HG02840 (cell line): ENCODE measurements at regions not wholly inside any gene's neighbourhood (a gene's known extent, or its start where the extent isn't known, plus 50 kb on each side); places are given as distances from the start of the nearest gene placed in this dataset.
A peak's percentile ranks its signal among the peaks of the same experiment; 100 is the strongest.

Experiments used
- ATAC-seq: cut with Tn5 transposase; IDR thresholded peaks from one replicate; pipeline ENCODE4 v1.9.1; 2021; ENCODE audit warnings: mild to moderate bottlenecking, moderate library complexity, moderate number of reproducible peaks; ENCODE audit not compliant: unreplicated experiment, low FRiP score

DNA sequence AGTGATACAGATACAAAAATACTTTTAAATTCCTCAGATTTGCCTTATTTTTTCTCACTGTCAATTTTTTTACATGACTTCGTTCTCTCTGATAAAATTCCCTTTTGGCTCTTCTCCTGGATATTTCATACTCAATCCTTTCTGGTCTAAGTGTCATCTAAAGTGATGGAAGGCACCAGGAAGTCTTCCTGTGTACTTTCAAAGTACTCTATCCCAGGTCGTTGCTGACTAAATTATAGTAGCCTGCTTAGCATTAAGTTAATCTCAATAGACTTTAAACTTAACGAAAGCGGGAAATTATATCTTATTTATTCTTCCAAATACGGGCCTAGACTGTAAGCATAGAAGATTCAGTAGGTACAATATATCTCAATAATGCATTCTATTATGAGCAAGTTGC, 67.8 kb downstream of the CASP12 start:
- no peak for ATAC-seq

DNA sequence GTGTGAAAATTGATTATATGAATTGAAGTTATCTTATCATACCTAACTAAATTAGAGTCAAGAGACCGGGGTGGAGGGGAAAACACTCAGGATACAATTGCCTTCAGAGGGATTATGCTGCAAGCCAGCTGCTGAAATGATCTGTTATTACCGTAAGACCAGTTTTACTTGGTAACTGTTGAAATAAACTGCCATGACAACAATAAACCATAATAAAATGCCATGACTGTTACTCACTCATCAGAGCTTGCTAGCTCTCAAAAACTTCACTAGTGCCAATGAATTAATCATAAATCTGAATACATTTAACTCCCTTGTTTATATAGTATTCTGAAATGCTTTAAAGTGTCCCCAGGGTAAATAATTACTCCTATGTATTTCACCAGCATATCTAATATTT, 68.2 kb downstream of the CASP12 start:
- no peak for ATAC-seq

DNA sequence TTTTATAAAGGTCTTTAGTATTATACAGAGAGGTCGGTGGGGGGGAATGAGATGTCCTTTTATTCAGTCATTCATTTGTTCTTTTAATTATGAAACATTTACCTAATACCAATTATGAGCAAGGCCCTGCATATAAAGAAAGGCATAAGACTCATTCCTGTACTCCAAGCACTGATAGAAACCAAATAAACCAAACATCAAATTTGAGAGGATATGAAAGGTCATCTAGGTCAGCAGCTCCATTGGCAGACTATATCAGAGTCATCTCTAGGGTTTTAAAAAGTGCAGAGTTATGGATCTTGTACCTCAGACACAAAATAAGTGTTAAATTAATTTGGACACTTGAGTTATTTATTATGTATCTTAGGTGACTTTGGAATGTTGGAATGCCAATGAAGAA, 71.5 kb downstream of the CASP12 start:
- ATAC-seq: no peak

DNA sequence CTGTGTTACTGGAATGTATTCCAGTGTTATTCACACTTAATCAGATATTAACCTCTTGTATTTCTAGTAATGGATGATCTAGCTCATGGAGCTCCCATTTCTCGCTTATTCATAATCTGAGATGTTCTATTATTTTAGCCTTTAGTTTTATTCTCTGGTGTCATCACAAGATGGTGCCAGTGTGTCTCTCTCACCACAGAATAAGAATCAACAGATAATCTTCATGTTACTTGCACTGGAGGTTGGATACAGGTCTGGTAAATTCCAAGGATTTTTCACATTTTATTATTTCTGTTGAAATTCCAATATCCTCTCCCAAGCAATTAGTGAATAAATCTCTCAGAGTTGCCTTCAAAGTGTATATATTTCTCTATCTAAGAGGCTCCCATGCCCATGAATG, 74.6 kb downstream of the CASP12 start:
- no peak for ATAC-seq

GRCh38 chr11:104820431-104820830, 77.8 kb downstream of the CASP12 start:
- ATAC-seq: no peak

GRCh38 chr11:104819603-104820002, 78.7 kb downstream of the CASP12 start:
- ATAC-seq: no peak

GRCh38 chr11:104819107-104819506, 79.2 kb downstream of the CASP12 start:
- no peak for ATAC-seq

GRCh38 chr11:104817973-104818372, 80.3 kb downstream of the CASP12 start:
- no peak for ATAC-seq

DNA sequence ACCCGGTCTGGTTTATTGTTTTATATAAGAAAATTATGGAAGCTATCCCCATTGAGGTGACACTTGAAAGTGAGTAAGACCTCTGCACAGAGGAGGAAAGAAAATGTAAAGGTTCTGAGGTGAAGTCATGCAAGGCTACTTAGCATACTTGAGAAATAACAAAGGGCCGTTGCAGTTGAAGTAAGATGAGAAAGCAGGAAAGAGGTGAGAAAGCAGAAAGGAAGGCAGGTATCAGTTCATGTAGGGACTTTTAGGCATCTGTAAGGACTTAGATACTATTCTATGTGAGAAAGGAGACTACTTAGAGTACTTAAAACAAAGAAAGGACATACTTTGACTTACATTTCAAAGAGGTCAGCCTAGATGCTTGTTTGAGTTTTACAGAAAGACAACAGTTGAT, 84.7 kb downstream of the CASP12 start:
- no peak for ATAC-seq

DNA sequence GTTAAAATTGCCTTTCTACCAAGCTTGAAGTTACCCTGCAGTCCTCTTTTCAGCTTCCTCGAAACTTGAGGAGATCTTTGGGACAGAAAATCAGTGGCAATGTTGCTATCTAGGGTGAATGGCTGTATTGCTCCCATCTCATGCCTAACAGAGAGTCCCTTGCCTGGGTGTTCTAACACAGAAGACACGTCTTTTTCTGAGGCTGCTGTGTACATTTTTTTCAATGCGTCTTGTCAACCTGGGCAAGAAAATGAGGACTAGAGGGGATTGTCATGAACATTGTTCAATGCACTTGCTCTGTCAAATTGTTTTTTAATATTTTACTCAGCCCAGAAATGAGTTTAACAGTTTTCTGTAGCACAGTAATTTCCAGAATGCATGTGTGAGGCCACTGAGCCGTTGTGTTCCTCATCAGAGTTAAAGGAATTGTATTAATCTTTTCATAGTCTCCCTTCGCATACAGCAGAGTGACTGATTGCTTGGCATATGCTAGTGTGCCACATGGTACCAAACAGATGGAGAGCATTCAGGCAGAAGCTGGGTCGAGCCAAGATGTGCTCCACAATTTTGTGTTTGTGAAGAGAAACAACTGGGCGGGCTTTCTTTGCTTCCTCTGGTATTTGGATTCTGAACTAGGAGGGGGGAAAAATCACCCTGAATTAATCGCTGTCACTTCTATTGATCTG, 86.0 kb downstream of the CASP12 start:
- ATAC-seq: no peak

DNA sequence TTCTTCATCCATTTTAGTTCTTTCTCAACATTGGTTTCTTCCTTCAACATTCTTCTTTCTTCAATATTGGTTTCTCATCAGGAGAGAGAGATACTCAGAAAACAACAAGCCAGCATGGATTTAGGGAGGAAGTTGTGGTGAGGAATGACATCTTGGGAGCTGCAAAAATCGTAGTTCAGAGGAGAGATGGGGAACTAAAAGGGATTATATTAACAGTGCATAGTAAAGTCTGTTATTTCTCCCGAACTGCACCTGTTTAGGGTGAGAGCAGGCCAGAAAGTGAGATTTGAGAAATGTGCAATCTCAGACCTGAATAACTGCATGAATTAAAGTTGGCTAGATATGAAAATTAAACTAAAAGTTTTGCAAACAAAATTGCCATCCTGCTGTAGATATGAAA, 94.5 kb downstream of the CASP12 start:
- ATAC-seq: no peak

DNA sequence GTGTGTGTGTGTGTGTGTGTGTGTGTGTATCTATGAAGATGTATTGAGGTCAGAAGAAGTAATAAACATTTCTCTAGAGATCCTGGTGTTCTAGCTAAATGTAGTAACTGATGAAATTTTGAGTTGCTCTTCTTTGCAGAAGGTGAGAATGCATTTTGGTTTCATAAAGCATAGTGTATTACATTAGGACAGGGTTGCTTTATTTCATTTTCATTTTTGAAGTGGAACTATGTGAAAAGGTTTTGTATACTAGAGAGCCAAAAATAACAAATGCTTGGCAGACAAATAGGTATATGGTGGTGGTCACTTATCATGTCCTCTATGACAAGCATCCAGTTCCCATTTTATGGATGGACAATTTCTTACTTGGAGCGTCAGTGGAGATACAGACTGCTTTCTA, 99.0 kb downstream of the CASP12 start:
- peak; percentile 82 for ATAC-seq

GRCh38 chr11:104798789-104799188, 99.5 kb downstream of the CASP12 start:
- peak; percentile 60 for ATAC-seq

GRCh38 chr11:104796301-104796700, 102.0 kb downstream of the CASP12 start:
- no peak for ATAC-seq

DNA sequence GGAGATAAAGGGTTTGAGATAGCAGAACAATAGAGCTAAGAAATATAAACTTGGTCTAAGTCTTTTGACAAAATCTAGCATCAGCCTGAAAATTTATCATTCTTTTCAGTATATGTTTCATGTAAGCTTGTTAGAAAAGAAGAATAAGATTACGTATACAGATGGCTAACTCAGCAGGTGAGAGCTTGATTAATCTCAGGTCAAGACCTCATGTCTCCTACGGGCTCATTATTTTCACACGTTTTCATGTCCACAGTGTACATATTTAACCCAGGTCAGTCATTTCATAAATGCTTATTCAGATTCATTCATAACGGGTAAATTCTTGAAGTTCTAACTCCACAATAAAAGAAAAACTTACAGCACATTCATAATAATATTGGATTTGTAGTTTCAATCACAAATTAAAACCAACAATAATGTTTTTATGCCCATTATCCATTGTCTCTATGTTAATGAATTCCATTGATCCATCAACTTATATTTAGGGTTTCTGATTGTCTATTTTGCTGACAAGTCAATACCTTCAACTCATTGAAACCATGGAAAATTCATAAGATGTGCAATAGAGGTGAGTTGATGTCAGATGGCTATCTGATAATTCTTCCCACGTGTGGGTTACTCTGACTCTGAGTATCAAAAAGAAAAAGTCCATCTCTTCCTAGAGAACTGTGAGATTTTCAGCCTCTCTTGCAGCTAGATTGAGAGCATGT, 102.6 kb downstream of the CASP12 start:
- no peak for ATAC-seq

- ATAC-seq: no peak
These were observed 105.4 kb downstream of the CASP12 start for GRCh38 chr11:104792861-104793260.

DNA sequence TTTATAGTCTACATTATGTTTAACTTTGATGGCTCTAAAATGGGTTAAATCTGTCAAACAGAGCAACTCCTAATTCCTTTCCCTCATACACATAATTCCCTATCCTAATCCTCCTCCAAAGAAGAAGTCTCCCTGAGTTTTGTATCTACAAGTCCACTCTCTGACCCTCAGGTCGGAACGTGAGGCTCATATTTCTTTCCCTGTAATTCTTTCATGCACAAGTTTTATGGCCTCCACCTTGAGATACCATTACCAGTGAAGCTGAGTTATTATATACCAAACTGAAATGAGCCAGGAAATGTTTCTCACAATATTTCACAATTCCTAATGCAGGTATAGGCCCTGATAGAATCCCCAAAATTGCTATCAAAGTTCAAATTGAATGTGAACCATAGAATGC, 106.4 kb downstream of the CASP12 start:
- ATAC-seq: no peak

- no peak for ATAC-seq
These were observed 113.4 kb downstream of the CASP12 start for GRCh38 chr11:104784684-104785460.

DNA sequence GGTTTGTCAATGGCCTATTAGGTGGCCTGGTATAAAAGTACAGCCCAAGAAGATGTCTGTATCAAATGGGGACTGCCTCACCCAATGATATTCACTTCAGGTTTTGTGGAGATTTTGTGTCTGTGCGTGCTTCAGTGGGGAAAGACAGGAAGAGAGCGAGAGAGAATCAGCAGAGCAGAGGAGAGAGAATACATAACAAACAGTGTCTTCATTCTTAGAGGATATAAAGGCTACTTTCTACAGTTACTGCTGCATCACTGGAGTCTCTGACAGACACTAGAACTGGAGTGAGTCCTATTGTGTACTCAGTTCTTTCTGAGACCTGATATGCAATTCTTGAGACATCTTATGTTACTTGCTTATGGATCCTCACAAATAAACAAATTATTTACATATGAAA, 115.0 kb downstream of the CASP12 start:
- no peak for ATAC-seq

DNA sequence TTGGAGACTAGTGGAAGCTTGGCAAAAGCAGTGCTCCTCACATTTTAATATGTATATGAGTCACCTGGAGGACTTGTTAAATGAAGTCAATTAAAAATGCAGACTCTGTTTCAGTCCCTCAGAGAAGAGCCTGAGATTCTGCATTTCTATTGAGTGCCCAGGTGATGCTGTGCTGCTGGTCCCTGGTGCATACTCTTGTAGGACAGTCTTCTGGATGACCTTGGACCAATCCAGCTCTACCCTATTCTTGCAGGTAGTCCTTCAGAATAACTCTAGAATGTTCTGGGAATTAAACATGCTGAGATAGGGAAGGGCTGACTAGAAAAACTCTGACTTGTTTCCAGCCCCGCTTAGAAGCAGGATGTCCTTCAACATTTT, 115.9 kb downstream of the CASP12 start:
- no peak for ATAC-seq

DNA sequence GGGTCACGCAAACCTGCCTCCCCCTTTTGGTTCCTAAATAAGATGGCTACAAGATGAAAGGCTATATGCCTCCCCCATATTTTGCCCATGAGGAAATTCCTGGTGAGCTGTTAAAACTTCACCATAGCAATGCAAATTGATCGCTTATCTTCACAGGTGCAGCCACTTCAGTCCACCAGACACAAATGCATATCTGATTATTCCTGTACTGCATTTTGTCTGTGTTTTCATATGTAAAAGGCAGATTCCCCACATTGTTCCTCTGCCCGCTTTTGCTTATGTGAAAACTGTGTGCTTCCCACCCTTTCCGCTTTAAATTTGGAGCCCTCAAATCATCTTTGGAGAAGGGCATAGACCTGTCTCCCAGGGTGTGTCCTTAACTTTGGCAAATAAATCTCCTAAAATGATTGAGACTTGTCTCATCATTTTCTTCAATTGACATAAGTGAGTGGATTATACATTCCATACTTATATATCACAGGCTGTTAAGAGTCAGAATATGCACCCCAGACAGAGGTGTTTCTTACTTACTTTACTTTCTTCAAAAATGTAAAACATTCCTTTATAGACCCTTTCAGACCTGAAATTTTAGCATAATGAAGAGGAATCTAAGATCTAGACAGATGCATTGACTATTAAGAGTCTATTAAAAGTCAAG, 116.4 kb downstream of the CASP12 start:
- no peak for ATAC-seq
